ENCODE measurements at regions not wholly inside any gene's neighbourhood (a gene's known extent, or its start where the extent isn't known, plus 50 kb on each side); places are given as distances from the start of the nearest gene placed in this dataset.

GRCh38 chr11:45449036-45449601 is 163.0 kb upstream of the SYT13 start (continued):
- TF ChIP-seq AFF4 (CRISPR knock-in tag; IDR thresholded peaks at IDR 0.05; ENCODE audit: borderline replicate concordance) (no peak), CTCF (IDR thresholded peaks at IDR 0.05) (no peak), ZMAT4 (CRISPR knock-in tag; IDR thresholded peaks at IDR 0.05) (no peak), PRRX2 (CRISPR knock-in tag; IDR thresholded peaks at IDR 0.05) (no peak), OVOL2 (CRISPR knock-in tag; IDR thresholded peaks at IDR 0.05; ENCODE audit: borderline replicate concordance) (no peak), SMAD4 (CRISPR knock-in tag; IDR thresholded peaks at IDR 0.05) (no peak), CREB1 (CRISPR knock-in tag; IDR thresholded peaks at IDR 0.05) (no peak), NR1H2 (CRISPR knock-in tag; IDR thresholded peaks at IDR 0.05) (no peak)

- no peaks in the 10 kb centered on the region for H3K36me3 Mint-ChIP-seq
- no peak overlapping the region for H3K4me3 Mint-ChIP-seq
- H3K4me1 Mint-ChIP-seq, result peaks cover 3% of the 10 kb centered on the region
- CTCF ChIA-PET, result interaction anchor here (0.6 to 1.6 kb wide), 2 partner anchors 77 to 642 kb away, joined by 3 to 6 read pairs; no protein-coding TSS in a partner anchor
- TF ChIP-seq ZNF396 (CRISPR knock-in tag; IDR thresholded peaks at IDR 0.05; ENCODE audit: borderline replicate concordance) (no peak), ZNF671 (CRISPR knock-in tag; IDR thresholded peaks at IDR 0.05) (no peak), ERG (CRISPR knock-in tag; IDR thresholded peaks at IDR 0.05) (no peak), NFATC4 (CRISPR knock-in tag; IDR thresholded peaks at IDR 0.05) (no peak)
- H3K27ac Mint-ChIP-seq, result no peak overlapping the region
- no peak for DNase-seq (ENCODE audit: low spot score)
- POLR2A ChIA-PET, result no interaction called here
- no peaks in the 10 kb centered on the region; the same call in 1 of the 2 replicates for H3K27me3 Mint-ChIP-seq (ENCODE audit: low read depth)
- no peaks in the 10 kb centered on the region for H3K9me3 Mint-ChIP-seq
- no peak for ATAC-seq
These were observed 162.4 kb upstream of the SYT13 start for GRCh38 chr11:45448561-45448960.

- Mint-ChIP-seq H3K27me3 (ENCODE audit: low read depth) (no peaks in the 10 kb centered on the region; the same call in 1 of the 2 replicates), H3K27ac (no peak overlapping the region), H3K36me3 (no peaks in the 10 kb centered on the region), H3K4me1 (peaks cover 3% of the 10 kb centered on the region), H3K9me3 (no peaks in the 10 kb centered on the region), H3K4me3 (no peak overlapping the region)
- POLR2A ChIA-PET, result no interaction called here
- ATAC-seq (no peak), DNase-seq (ENCODE audit: low spot score) (no peak)
- CTCF ChIA-PET, result interaction anchor here (1.1 to 1.3 kb wide), 3 partner anchors 76 to 325 kb away, joined by 5 to 6 read pairs (median 5); no protein-coding TSS in a partner anchor
- TF ChIP-seq ERG (CRISPR knock-in tag; IDR thresholded peaks at IDR 0.05) (no peak), PREB (CRISPR knock-in tag; IDR thresholded peaks at IDR 0.05; ENCODE audit: borderline replicate concordance) (no peak), SMAD3 (CRISPR knock-in tag; IDR thresholded peaks at IDR 0.05; ENCODE audit: borderline replicate concordance) (no peak), ZBTB21 (CRISPR knock-in tag; IDR thresholded peaks at IDR 0.05; ENCODE audit: borderline replicate concordance) (no peak), ARID4B (CRISPR knock-in tag; IDR thresholded peaks at IDR 0.05; ENCODE audit: borderline replicate concordance) (no peak), NR3C1 (CRISPR knock-in tag; conservative IDR thresholded peaks at IDR 0.05; ENCODE audit: low read depth) (no peak), ZNF263 (CRISPR knock-in tag; IDR thresholded peaks at IDR 0.05; ENCODE audit: low read depth) (no peak), GTF2I (CRISPR knock-in tag; conservative IDR thresholded peaks at IDR 0.05) (no peak)
These were observed 160.9 kb upstream of the SYT13 start for GRCh38 chr11:45446998-45447397.
